HepG2 (cell line): ENCODE measurements at regions not wholly inside any gene's neighbourhood (a gene's known extent, or its start where the extent isn't known, plus 50 kb on each side); places are given as distances from the start of the nearest gene placed in this dataset.

Experiments
- ATAC-seq: fragments of 200-7000 bp; cut with Tn5 transposase; 3 replicates; pipeline ENCODE4 v1.9.1; 2020; ENCODE audit warnings: mild to moderate bottlenecking, moderate library complexity
- BruUV-seq: library from RNA; stranded (reverse); fragments of 400-500 nt; replicated peaks from 2 replicates; lab custom pipeline; 2021; lab: Mats Ljungman, UMichigan
- CTCF ChIA-PET: fragments of 300-600 bp; formaldehyde crosslinking; extraction: SDS; loops from one replicate; lab custom pipeline; 2021; ENCODE audit warnings: low total read pairs, inconsistent platforms, low intra/inter-chr PET ratio; lab: Yijun Ruan, JAX
- POLR2A ChIA-PET: fragments of 350-600 bp; sonication (Branson Sonifier 250); formaldehyde crosslinking; loops from one replicate; lab custom pipeline; 2020; ENCODE audit warnings: antibody characterized with exemption, inconsistent platforms; lab: Yijun Ruan, JAX
- DNase-seq: peaks from one replicate; pipeline ENCODE4 v3.0.0-alpha.2; 2015; ENCODE audit warnings: low spot score
- FAIRE-seq: peaks from 3 replicates; lab custom pipeline; 2011; peaks lifted over from hg19 to GRCh38; lab: Jason Lieb, UNC
- H2AFZ ChIP-seq: one replicate; pipeline ENCODE4 v1.6.1; 2011; ENCODE audit warnings: low read length, inconsistent platforms
- H3K27ac ChIP-seq: fragments of 300-600 bp; 3 replicates; pipeline ENCODE4 v1.8.0; 2011; ENCODE audit warnings: mixed run types, mild to moderate bottlenecking, mixed read lengths, low read length, inconsistent platforms; ENCODE audit not compliant: insufficient read depth; ENCODE audit errors: extremely low read length
- H3K27me3 ChIP-seq, 2 experiments: fragments of 200-600 bp in 1 of 2; 2 replicates in 1 of 2; 3 replicates in 1 of 2; pipeline versions ENCODE4 v1.6.0 to v1.8.0; 2011; ENCODE audit warnings: low read length in 2 of 2, mild to moderate bottlenecking in 2 of 2, moderate library complexity in 2 of 2, inconsistent platforms in 1 of 2; ENCODE audit not compliant: insufficient read depth in 2 of 2, control insufficient read depth in 1 of 2
- H3K36me3 ChIP-seq, 2 experiments: fragments of 200-600 bp in 1 of 2; replicated peaks in 1 of 2; 2 replicates in 1 of 2; 3 replicates in 1 of 2; pipeline versions ENCODE4 v1.5.1 to v1.8.0; 2011; ENCODE audit warnings: low read length in 2 of 2, inconsistent platforms in 1 of 2; ENCODE audit not compliant: insufficient read depth in 2 of 2, control insufficient read depth in 1 of 2
- H3K4me1 ChIP-seq: 2 replicates; pipeline ENCODE4 v1.5.1; 2012; ENCODE audit warnings: low read length, inconsistent platforms; ENCODE audit not compliant: insufficient read depth
- H3K4me2 ChIP-seq: 2 replicates; pipeline ENCODE4 v1.6.0; 2011; ENCODE audit warnings: low read depth, low read length, inconsistent platforms
- H3K4me3 ChIP-seq, 3 experiments: fragments of 200-600 bp in 1 of 3; sonication (generic), shearing (Covaris generic) in 1 of 3; replicated peaks in 1 of 3; 2 replicates each; pipeline ENCODE4 v1.5.1; 2011 to 2016; ENCODE audit warnings: low read length in 3 of 3, inconsistent platforms in 2 of 3, low read depth in 2 of 3, mild to moderate bottlenecking in 2 of 3, control low read depth in 1 of 3, mixed read lengths in 1 of 3; ENCODE audit not compliant: insufficient read depth in 1 of 3
- H3K79me2 ChIP-seq: one replicate; pipeline ENCODE4 v1.6.1; 2011; ENCODE audit warnings: low read length, inconsistent platforms; ENCODE audit not compliant: insufficient read depth
- H3K9ac ChIP-seq: 2 replicates; pipeline ENCODE4 v1.6.0; 2011; ENCODE audit warnings: mild to moderate bottlenecking, low read depth, low read length, inconsistent platforms; ENCODE audit not compliant: insufficient read depth
- H3K9me3 ChIP-seq: 2 replicates; pipeline ENCODE4 v1.5.1; 2012; ENCODE audit warnings: mild to moderate bottlenecking, low read length
- H4K20me1 ChIP-seq: 2 replicates; pipeline ENCODE4 v1.6.0; 2011; ENCODE audit warnings: inconsistent platforms, mild to moderate bottlenecking, low read length, moderate library complexity; ENCODE audit not compliant: insufficient read depth
- ARHGAP35 ChIP-seq: sonication (generic); formaldehyde crosslinking; IDR thresholded peaks from 2 replicates; pipeline ENCODE4 v1.9.0; 2022; ENCODE audit warnings: mild to moderate bottlenecking, inconsistent platforms, moderate library complexity, missing genetic modification reagents, borderline replicate concordance
- ATF5 ChIP-seq: sonication (generic); formaldehyde crosslinking; IDR thresholded peaks from 2 replicates; pipeline ENCODE4 v1.4.0; 2020; ENCODE audit warnings: mild to moderate bottlenecking, low read depth, missing genetic modification reagents
- CREM ChIP-seq, 2 experiments: sonication (generic) in 1 of 2; formaldehyde crosslinking in 1 of 2; IDR thresholded peaks; 2 replicates each; pipeline versions ENCODE4 v1.4.0 to v1.6.1; 2016 to 2020; ENCODE audit warnings: antibody characterized with exemption in 1 of 2, mild to moderate bottlenecking in 1 of 2, missing genetic modification reagents in 1 of 2
- DDIT3 ChIP-seq: sonication (generic); formaldehyde crosslinking; IDR thresholded peaks from 2 replicates; pipeline ENCODE4 v1.4.0; 2020; ENCODE audit warnings: mild to moderate bottlenecking, missing genetic modification reagents
- FOXO4 ChIP-seq: sonication (generic); formaldehyde crosslinking; conservative IDR thresholded peaks from 2 replicates; pipeline ENCODE4 v1.8.1; 2023; ENCODE audit warnings: missing genetic modification reagents
- GATAD1 ChIP-seq: IDR thresholded peaks from 2 replicates; pipeline ENCODE4 v1.6.1; 2016; ENCODE audit warnings: missing genetic modification reagents, missing compliant biosample characterization
- GLI4 ChIP-seq: sonication (generic); formaldehyde crosslinking; IDR thresholded peaks from 2 replicates; pipeline ENCODE4 v1.5.1; 2020; ENCODE audit warnings: missing genetic modification reagents, mild to moderate bottlenecking, moderate library complexity, borderline replicate concordance
- MAFG ChIP-seq: sonication (generic); formaldehyde crosslinking; IDR thresholded peaks from 2 replicates; pipeline ENCODE4 v1.5.1; 2020; ENCODE audit warnings: mild to moderate bottlenecking, missing genetic modification reagents
- RFX5 ChIP-seq: IDR thresholded peaks from 2 replicates; pipeline ENCODE4 v1.6.1; 2011; ENCODE audit warnings: low read depth, low read length, improper control_type of control experiment
- SPEN ChIP-seq: sonication (generic); formaldehyde crosslinking; IDR thresholded peaks from 2 replicates; pipeline ENCODE4 v1.5.1; 2020; ENCODE audit warnings: low read depth, mild to moderate bottlenecking, missing genetic modification reagents
- TMF1 ChIP-seq: sonication (generic); formaldehyde crosslinking; IDR thresholded peaks from 2 replicates; pipeline ENCODE4 v1.8.1; 2022; ENCODE audit warnings: low read depth, missing genetic modification reagents
- TOE1 ChIP-seq: sonication (generic); formaldehyde crosslinking; IDR thresholded peaks from 2 replicates; pipeline ENCODE4 v1.4.0; 2020; ENCODE audit warnings: mild to moderate bottlenecking, missing genetic modification reagents
- ZBTB26 ChIP-seq: IDR thresholded peaks from 2 replicates; pipeline ENCODE4 v1.6.1; 2016; ENCODE audit warnings: missing compliant biosample characterization, missing genetic modification reagents, borderline replicate concordance
- ZBTB34 ChIP-seq: sonication (generic); formaldehyde crosslinking; IDR thresholded peaks from 2 replicates; pipeline ENCODE4 v1.8.0; 2022; ENCODE audit warnings: mild to moderate bottlenecking, missing genetic modification reagents
- ZNF275 ChIP-seq: sonication (generic); formaldehyde crosslinking; IDR thresholded peaks from 2 replicates; pipeline ENCODE4 v1.8.0; 2022; ENCODE audit warnings: missing genetic modification reagents, mild to moderate bottlenecking, inconsistent platforms, borderline replicate concordance
- ZNF616 ChIP-seq: sonication (generic); formaldehyde crosslinking; IDR thresholded peaks from 2 replicates; pipeline ENCODE4 v1.5.0; 2020; ENCODE audit warnings: low read depth, mild to moderate bottlenecking, missing genetic modification reagents
- ZNF746 ChIP-seq: sonication (generic); formaldehyde crosslinking; IDR thresholded peaks from 2 replicates; pipeline ENCODE4 v1.8.0; 2022; ENCODE audit warnings: mild to moderate bottlenecking, missing genetic modification reagents
- ZSCAN12 ChIP-seq: sonication (generic); formaldehyde crosslinking; IDR thresholded peaks from 2 replicates; pipeline ENCODE4 v1.9.0; 2021; ENCODE audit warnings: mild to moderate bottlenecking, missing genetic modification reagents
- WGBS: methylation state at CpG from one replicate; pipeline ENCODE4 v1.1.6; 2017; ENCODE audit warnings: low lambda C conversion rate; 5-methylcytosine and 5-hydroxymethylcytosine counted together
- in situ Hi-C: cut with HindIII; loops from 2 replicates; pipeline ENCODE4 v1.10.0; 2017; ENCODE audit warnings: low pct_unique_long_range_greater_than_20kb; ENCODE audit not compliant: extremely low pct_ligation_motif_present
- intact Hi-C: fragments of 100-400 bp; cut with micrococcal nuclease; formaldehyde crosslinking; loops from one replicate; pipeline ENCODE4 v1.10.0; 2022; ENCODE audit not compliant: unreplicated experiment

GRCh38 chr11:23166376-23166775 lies 306.1 kb upstream of the CCDC179 start:
- POLR2A ChIA-PET: no interaction called here
- H4K20me1 ChIP-seq: no peaks in the 10 kb centered on the region
- intact Hi-C loops (no loop called here), in situ Hi-C loops (no loop called here)
- no peaks in the 10 kb centered on the region for H3K36me3 ChIP-seq
- 92% methylated on average over 1 of the region's 1 CpG for WGBS
- no peak for TF ChIP-seq FOXO4
- no peak for TF ChIP-seq ATF5 (CRISPR knock-in tag)
- TF ChIP-seq GATAD1 (CRISPR knock-in tag): no peak
- no peak for TF ChIP-seq TMF1 (CRISPR knock-in tag)
- no peak for TF ChIP-seq ZSCAN12 (CRISPR knock-in tag)
- no peak for TF ChIP-seq TOE1 (CRISPR knock-in tag)
- no peak for TF ChIP-seq DDIT3 (CRISPR knock-in tag)
- TF ChIP-seq ZBTB34 (CRISPR knock-in tag): no peak
- no peak for TF ChIP-seq ZNF616 (CRISPR knock-in tag)
- TF ChIP-seq ZBTB26: no peak
- no peak for TF ChIP-seq SPEN
- no peak for TF ChIP-seq ARHGAP35 (CRISPR knock-in tag)
- no peak for TF ChIP-seq MAFG (CRISPR knock-in tag)
- TF ChIP-seq ZNF275 (CRISPR knock-in tag): no peak
- no peak for TF ChIP-seq CREM (IDR thresholded peaks at IDR 0.05)
- TF ChIP-seq CREM (CRISPR knock-in tag; IDR thresholded peaks at IDR 0.05): no peak
- no peak for TF ChIP-seq ZNF746
- no peak for TF ChIP-seq RFX5
- no peak for TF ChIP-seq GLI4 (CRISPR knock-in tag)
- H3K4me1 ChIP-seq: no peaks in the 10 kb centered on the region
- H3K9ac ChIP-seq: no peak overlapping the region
- BruUV-seq: no TSS peak
- CTCF ChIA-PET: no interaction called here
- H3K27ac ChIP-seq: no peak overlapping the region
- H2AFZ ChIP-seq: no peak overlapping the region
- no peak for DNase-seq
- no peak for ATAC-seq
- H3K4me3 ChIP-seq: no peak overlapping the region
- no peak overlapping the region for H3K4me2 ChIP-seq
- no peaks in the 10 kb centered on the region for H3K27me3 ChIP-seq
- no peak for FAIRE-seq
- no peaks in the 10 kb centered on the region for H3K79me2 ChIP-seq
- H3K9me3 ChIP-seq: no peaks in the 10 kb centered on the region
